ENCODE measurements at regions not wholly inside any gene's neighbourhood (a gene's known extent, or its start where the extent isn't known, plus 50 kb on each side); places are given as distances from the start of the nearest gene placed in this dataset.

DNA sequence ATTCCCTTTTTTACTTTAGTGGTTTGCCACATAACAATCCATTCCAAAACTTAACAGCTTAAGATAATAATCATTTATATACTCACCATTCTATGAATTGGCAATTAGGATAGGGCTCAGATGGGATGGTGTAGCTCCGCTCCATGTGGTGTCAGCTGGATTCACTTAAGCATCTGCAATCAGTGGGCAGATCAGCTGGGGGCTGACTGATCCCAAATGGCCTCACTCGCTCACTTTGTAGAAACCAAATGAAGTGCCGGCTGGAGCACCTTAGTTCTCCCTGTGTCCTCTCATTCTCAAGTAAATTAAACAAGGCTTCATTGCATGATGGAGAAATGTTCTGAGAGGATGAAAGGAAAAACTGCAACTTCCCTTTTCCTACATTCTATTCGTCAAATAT is 161.4 kb downstream of the WT1 start:
- H3K27me3 ChIP-seq (replicated peaks) = no peaks in the 10 kb centered on the region
- in situ Hi-C loops (cut with HindIII; ENCODE audit: low pct_ligation_motif_present, low sequenced_read_pairs) = no loop called here
- TF ChIP-seq, protein P1, sequence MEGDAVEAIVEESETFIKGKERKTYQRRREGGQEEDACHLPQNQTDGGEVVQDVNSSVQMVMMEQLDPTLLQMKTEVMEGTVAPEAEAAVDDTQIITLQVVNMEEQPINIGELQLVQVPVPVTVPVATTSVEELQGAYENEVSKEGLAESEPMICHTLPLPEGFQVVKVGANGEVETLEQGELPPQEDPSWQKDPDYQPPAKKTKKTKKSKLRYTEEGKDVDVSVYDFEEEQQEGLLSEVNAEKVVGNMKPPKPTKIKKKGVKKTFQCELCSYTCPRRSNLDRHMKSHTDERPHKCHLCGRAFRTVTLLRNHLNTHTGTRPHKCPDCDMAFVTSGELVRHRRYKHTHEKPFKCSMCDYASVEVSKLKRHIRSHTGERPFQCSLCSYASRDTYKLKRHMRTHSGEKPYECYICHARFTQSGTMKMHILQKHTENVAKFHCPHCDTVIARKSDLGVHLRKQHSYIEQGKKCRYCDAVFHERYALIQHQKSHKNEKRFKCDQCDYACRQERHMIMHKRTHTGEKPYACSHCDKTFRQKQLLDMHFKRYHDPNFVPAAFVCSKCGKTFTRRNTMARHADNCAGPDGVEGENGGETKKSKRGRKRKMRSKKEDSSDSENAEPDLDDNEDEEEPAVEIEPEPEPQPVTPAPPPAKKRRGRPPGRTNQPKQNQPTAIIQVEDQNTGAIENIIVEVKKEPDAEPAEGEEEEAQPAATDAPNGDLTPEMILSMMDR (IDR thresholded peaks at IDR 0.05; ENCODE audit: low read depth, low read length, missing control alignments) = no peak
- H3K36me3 ChIP-seq (replicated peaks) = no peaks in the 10 kb centered on the region
- no peak overlapping the region for H3K4me3 ChIP-seq (ENCODE audit: low read depth, low read length)
- no peak overlapping the region for H3K27ac ChIP-seq
- DNase-seq = no peak

DNA sequence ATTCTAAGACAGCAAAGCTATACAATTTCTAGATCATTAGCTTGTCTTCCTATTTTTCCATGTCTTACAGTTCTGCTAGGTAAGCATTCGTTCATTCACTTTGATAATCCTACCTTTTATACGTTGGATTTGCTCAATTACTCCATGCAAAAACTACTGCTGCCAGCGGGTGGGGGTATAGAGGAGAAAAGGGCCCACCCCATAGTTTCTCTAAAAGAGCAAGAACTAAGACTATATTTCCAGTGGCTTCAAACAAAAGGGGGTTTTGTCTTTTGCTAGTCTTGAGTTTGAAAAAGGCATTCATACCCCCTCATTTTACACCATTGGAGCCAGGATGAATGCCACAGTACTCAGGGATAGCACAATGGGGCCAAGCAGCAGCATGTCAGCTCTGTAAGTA is 155.7 kb downstream of the WT1 start:
- H3K27ac ChIP-seq = no peak overlapping the region
- H3K27me3 ChIP-seq (replicated peaks) = no peaks in the 10 kb centered on the region
- in situ Hi-C loops (cut with HindIII; ENCODE audit: low pct_ligation_motif_present, low sequenced_read_pairs) = no loop called here

DNA sequence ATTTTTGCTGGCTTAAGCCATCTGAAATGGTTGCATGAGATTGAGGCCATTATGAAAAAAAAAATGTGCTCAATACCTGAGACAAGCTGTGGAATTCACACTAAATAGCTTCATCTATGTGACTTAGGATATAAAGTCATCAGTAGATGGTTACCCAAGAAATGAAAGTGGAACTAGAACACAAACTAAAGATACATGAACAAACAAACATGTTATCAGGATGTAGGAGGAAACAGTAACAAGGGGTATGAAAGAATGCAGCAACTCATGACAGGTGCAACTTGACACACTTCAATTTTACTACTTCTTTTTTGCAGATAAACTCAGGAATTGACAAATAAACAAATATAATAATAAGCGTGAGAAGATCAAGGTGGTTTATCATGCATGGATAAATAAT is 155.0 kb downstream of the WT1 start:
- TF ChIP-seq, protein P1 (IDR thresholded peaks at IDR 0.05; ENCODE audit: low read depth, low read length, missing control alignments) = no peak
- Histone ChIP-seq H3K4me3 (ENCODE audit: low read depth, low read length) (no peak overlapping the region), H3K36me3 (replicated peaks) (no peaks in the 10 kb centered on the region), H3K27ac (no peak overlapping the region), H3K27me3 (replicated peaks) (no peaks in the 10 kb centered on the region)
- in situ Hi-C loops (cut with HindIII; ENCODE audit: low pct_ligation_motif_present, low sequenced_read_pairs) = no loop called here
- DNase-seq = no peak

More for the DNA sequence above, 155.7 kb downstream of the WT1 start:
- TF ChIP-seq, protein P1 (IDR thresholded peaks at IDR 0.05; ENCODE audit: low read depth, low read length, missing control alignments) = peak; percentile 23
- no peak for DNase-seq
- no peaks in the 10 kb centered on the region for H3K36me3 ChIP-seq (replicated peaks)
- no peak overlapping the region for H3K4me3 ChIP-seq (ENCODE audit: low read depth, low read length)

DNA sequence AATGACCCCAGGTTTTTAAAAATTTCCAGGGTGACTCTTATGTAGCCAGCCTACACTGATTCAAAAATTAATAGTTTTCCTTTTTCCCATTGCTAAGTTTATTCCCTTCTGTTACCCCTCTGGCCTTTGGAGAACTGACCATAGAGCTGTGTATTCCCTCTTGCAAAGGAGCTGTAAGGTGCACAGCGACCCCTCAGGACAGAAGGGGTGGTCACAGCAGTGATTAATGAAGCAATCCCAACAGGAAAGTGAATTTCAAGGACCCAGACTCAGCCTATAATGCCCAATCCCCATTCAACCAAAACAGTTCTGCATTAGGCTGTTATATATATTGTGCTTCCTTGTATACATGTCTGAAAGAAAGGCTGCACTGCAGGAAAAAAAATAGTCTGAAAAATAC is 147.1 kb downstream of the WT1 start:
- H3K4me3 ChIP-seq (ENCODE audit: low read depth, low read length) = no peak overlapping the region
- in situ Hi-C loops (cut with HindIII; ENCODE audit: low pct_ligation_motif_present, low sequenced_read_pairs) = no loop called here
- TF ChIP-seq, protein P1 (IDR thresholded peaks at IDR 0.05; ENCODE audit: low read depth, low read length, missing control alignments) = peak; percentile 28
- H3K27me3 ChIP-seq (replicated peaks) = no peaks in the 10 kb centered on the region
- DNase-seq = no peak
- H3K27ac ChIP-seq = no peak overlapping the region
- H3K36me3 ChIP-seq (replicated peaks) = no peaks in the 10 kb centered on the region

DNA sequence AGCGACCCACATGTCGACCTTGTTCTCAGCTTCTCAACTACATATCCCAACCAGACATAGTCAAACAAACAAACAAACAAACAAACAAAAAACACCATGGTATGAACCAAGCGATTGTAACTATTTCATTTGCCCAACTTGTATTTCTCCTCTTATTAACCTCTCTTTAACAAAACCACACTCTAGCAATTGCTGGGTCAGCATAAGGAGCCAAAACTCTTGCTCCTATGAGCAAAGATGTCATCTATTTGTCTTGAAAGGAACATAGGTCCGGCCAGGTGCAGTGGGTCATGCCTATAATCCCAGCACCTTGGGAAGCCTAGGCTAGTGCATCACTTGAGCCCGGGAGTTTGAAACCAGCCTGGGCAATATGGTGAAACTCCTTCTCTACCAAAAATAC is 145.6 kb downstream of the WT1 start:
- TF ChIP-seq, protein P1 (IDR thresholded peaks at IDR 0.05; ENCODE audit: low read depth, low read length, missing control alignments) = no peak
- in situ Hi-C loops (cut with HindIII; ENCODE audit: low pct_ligation_motif_present, low sequenced_read_pairs) = no loop called here
- Histone ChIP-seq H3K27ac (no peak overlapping the region), H3K36me3 (replicated peaks) (no peaks in the 10 kb centered on the region), H3K27me3 (replicated peaks) (no peaks in the 10 kb centered on the region), H3K4me3 (ENCODE audit: low read depth, low read length) (no peak overlapping the region)
- no peak for DNase-seq

DNA sequence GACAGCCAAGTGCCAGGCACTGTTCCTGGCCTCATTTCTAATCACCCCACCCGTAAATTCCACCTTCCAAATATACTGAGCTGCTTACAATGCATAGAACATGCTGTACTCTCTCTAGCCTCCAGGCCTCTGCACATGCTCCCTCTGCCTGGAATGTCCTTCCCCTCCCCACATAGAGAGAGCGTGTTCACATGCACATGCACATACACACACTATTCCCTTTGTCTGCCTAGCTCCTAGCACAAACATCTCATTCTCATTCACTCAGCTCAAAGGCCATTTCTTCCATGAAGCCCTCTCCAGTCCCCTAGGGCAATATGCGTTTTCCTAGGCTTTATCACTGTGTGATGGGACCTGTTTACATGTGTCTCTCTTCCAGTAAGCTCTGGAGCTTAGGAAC is 144.6 kb downstream of the WT1 start:
- TF ChIP-seq, protein P1 (IDR thresholded peaks at IDR 0.05; ENCODE audit: low read depth, low read length, missing control alignments) = no peak
- in situ Hi-C loops (cut with HindIII; ENCODE audit: low pct_ligation_motif_present, low sequenced_read_pairs) = no loop called here

More for the DNA sequence above, 144.6 kb downstream of the WT1 start:
- H3K27me3 ChIP-seq (replicated peaks) = no peaks in the 10 kb centered on the region
- no peak overlapping the region for H3K4me3 ChIP-seq (ENCODE audit: low read depth, low read length)
- no peak overlapping the region for H3K27ac ChIP-seq
- DNase-seq = no peak
- no peaks in the 10 kb centered on the region for H3K36me3 ChIP-seq (replicated peaks)
